Neural progenitor cell (in vitro differentiated cells): ENCODE measurements at regions not wholly inside any gene's neighbourhood (a gene's known extent, or its start where the extent isn't known, plus 50 kb on each side); places are given as distances from the start of the nearest gene placed in this dataset.

Experiments used
- DNase-seq: peaks from one replicate; pipeline ENCODE4 v3.0.0-alpha.2; 2016; ENCODE audit warnings: low spot score
- H2AFZ ChIP-seq: fragments of 200-600 bp; sonication (generic); replicated peaks from 2 replicates; pipeline ENCODE4 v1.6.1; 2016; ENCODE audit warnings: antibody characterized with exemption
- H3F3A ChIP-seq: fragments of 200-600 bp; sonication (generic); 2 replicates; pipeline ENCODE4 v1.6.1; 2016; ENCODE audit warnings: antibody characterized with exemption, low read depth
- H3K27ac ChIP-seq: fragments of 200-600 bp; sonication (generic); 2 replicates; pipeline ENCODE4 v1.5.1; 2016; ENCODE audit warnings: mild to moderate bottlenecking
- H3K27me3 ChIP-seq: fragments of 200-600 bp; sonication (generic); 2 replicates; pipeline ENCODE4 v1.6.1; 2016; ENCODE audit warnings: mild to moderate bottlenecking, moderate library complexity
- H3K36me3 ChIP-seq: fragments of 200-600 bp; sonication (generic); 2 replicates; pipeline ENCODE4 v1.5.1; 2016
- H3K4me1 ChIP-seq: fragments of 200-600 bp; sonication (generic); 2 replicates; pipeline ENCODE4 v1.6.1; 2016; ENCODE audit warnings: mixed run types
- H3K4me2 ChIP-seq: fragments of 200-600 bp; sonication (generic); 2 replicates; pipeline ENCODE4 v1.6.1; 2016
- H3K4me3 ChIP-seq: fragments of 200-600 bp; sonication (generic); 2 replicates; pipeline ENCODE4 v1.5.1; 2016
- H3K79me2 ChIP-seq: fragments of 200-600 bp; sonication (generic); 2 replicates; pipeline ENCODE4 v1.6.1; 2016; ENCODE audit warnings: low read depth
- H3K9ac ChIP-seq: fragments of 200-600 bp; sonication (generic); 2 replicates; pipeline ENCODE4 v1.6.1; 2016
- H3K9me3 ChIP-seq: fragments of 200-600 bp; sonication (generic); 2 replicates; pipeline ENCODE4 v1.5.1; 2016; ENCODE audit warnings: low read depth
- H4K20me1 ChIP-seq: fragments of 200-600 bp; sonication (generic); 2 replicates; pipeline ENCODE4 v1.6.1; 2016; ENCODE audit warnings: low read depth
- H3K27ac Mint-ChIP-seq: 3 replicates; pipeline ENCODE4 v1.8.0; 2021; ENCODE audit warnings: mixed read lengths
- H3K27me3 Mint-ChIP-seq: 2 replicates; pipeline ENCODE4 v1.8.0; 2022; ENCODE audit warnings: low read depth, mild to moderate bottlenecking, inconsistent platforms, moderate library complexity, mixed read lengths; ENCODE audit not compliant: insufficient read depth
- H3K36me3 Mint-ChIP-seq: 3 replicates; pipeline ENCODE4 v1.8.0; 2021; ENCODE audit warnings: mixed read lengths
- H3K4me1 Mint-ChIP-seq: 3 replicates; pipeline ENCODE4 v1.8.0; 2021; ENCODE audit warnings: mixed read lengths
- H3K4me3 Mint-ChIP-seq: 3 replicates; pipeline ENCODE4 v1.8.0; 2021; ENCODE audit warnings: mild to moderate bottlenecking, moderate library complexity, mixed read lengths
- H3K9me3 Mint-ChIP-seq: 3 replicates; pipeline ENCODE4 v1.8.0; 2020; ENCODE audit warnings: mixed read lengths
- CTCF ChIP-seq: fragments of 200-600 bp; sonication (generic); IDR thresholded peaks from 2 replicates; pipeline ENCODE4 v1.5.1; 2017; ENCODE audit warnings: antibody characterized with exemption, mild to moderate bottlenecking
- EZH2 ChIP-seq: fragments of 200-600 bp; sonication (generic); IDR thresholded peaks from 2 replicates; pipeline ENCODE4 v1.6.1; 2017; ENCODE audit warnings: antibody characterized with exemption, mild to moderate bottlenecking, moderate library complexity
- EZH2phosphoT487 ChIP-seq: fragments of 200-600 bp; sonication (generic); IDR thresholded peaks from 2 replicates; pipeline ENCODE4 v1.6.1; 2017; ENCODE audit warnings: antibody characterized with exemption

GRCh38 chr16:79728048-79728922, 127.7 kb upstream of the MAF start:
- DNase-seq: no peak
- no peak overlapping the region for H2AFZ ChIP-seq
- peaks cover 15% of the 10 kb centered on the region for H3F3A ChIP-seq
- Mint-ChIP-seq H3K27me3 (peaks cover 8% of the 10 kb centered on the region), H3K36me3 (no peaks in the 10 kb centered on the region), H3K9me3 (peaks cover 4% of the 10 kb centered on the region), H3K4me1 (peaks cover 15% of the 10 kb centered on the region), H3K4me3 (no peak overlapping the region), H3K27ac (peak overlapping the region; percentile 44)
- H3K4me3 ChIP-seq: no peak overlapping the region
- H4K20me1 ChIP-seq: peaks cover 2% of the 10 kb centered on the region
- no peak overlapping the region for H3K27ac ChIP-seq
- no peak overlapping the region for H3K4me2 ChIP-seq
- no peaks in the 10 kb centered on the region for H3K27me3 ChIP-seq
- H3K9ac ChIP-seq: no peak overlapping the region
- no peaks in the 10 kb centered on the region for H3K79me2 ChIP-seq
- H3K9me3 ChIP-seq: no peaks in the 10 kb centered on the region
- no peaks in the 10 kb centered on the region for H3K36me3 ChIP-seq
- TF ChIP-seq EZH2phosphoT487: no peak
- no peak for TF ChIP-seq CTCF
- TF ChIP-seq EZH2: no peak
- H3K4me1 ChIP-seq: peaks cover 23% of the 10 kb centered on the region

- Mint-ChIP-seq H3K27ac (no peak overlapping the region), H3K4me1 (peaks cover 20% of the 10 kb centered on the region)
Measured at GRCh38 chr16:79726902-79727301, 126.4 kb upstream of the MAF start.

GRCh38 chr16:79725051-79725450, 124.5 kb upstream of the MAF start:
- Histone ChIP-seq H2AFZ (no peak overlapping the region), H3K9ac (no peak overlapping the region), H4K20me1 (peaks cover 4% of the 10 kb centered on the region), H3K27ac (no peak overlapping the region), H3F3A (peaks cover 17% of the 10 kb centered on the region), H3K4me3 (no peak overlapping the region), H3K79me2 (no peaks in the 10 kb centered on the region), H3K4me1 (peaks cover 34% of the 10 kb centered on the region), H3K4me2 (no peak overlapping the region), H3K9me3 (no peaks in the 10 kb centered on the region), H3K36me3 (no peaks in the 10 kb centered on the region), H3K27me3 (no peaks in the 10 kb centered on the region)
- TF ChIP-seq EZH2phosphoT487 (no peak), EZH2 (no peak), CTCF (no peak)
- H3K4me3 Mint-ChIP-seq: no peak overlapping the region
- H3K27ac Mint-ChIP-seq: peak overlapping the region; percentile 27
- no peak for DNase-seq
- H3K4me1 Mint-ChIP-seq: peaks cover 20% of the 10 kb centered on the region
- peaks cover 18% of the 10 kb centered on the region for H3K27me3 Mint-ChIP-seq
- H3K9me3 Mint-ChIP-seq: peaks cover 4% of the 10 kb centered on the region
- peaks cover 3% of the 10 kb centered on the region for H3K36me3 Mint-ChIP-seq

More at GRCh38 chr16:79726902-79727301, 126.4 kb upstream of the MAF start:
- DNase-seq: no peak
- Histone ChIP-seq H3K4me3 (no peak overlapping the region), H3F3A (peaks cover 17% of the 10 kb centered on the region), H3K36me3 (no peaks in the 10 kb centered on the region), H3K9ac (no peak overlapping the region), H3K4me2 (no peak overlapping the region), H4K20me1 (peaks cover 4% of the 10 kb centered on the region), H2AFZ (no peak overlapping the region), H3K4me1 (peaks cover 25% of the 10 kb centered on the region), H3K27me3 (no peaks in the 10 kb centered on the region), H3K9me3 (no peaks in the 10 kb centered on the region), H3K27ac (no peak overlapping the region), H3K79me2 (no peaks in the 10 kb centered on the region)
- TF ChIP-seq EZH2phosphoT487 (no peak), CTCF (no peak), EZH2 (no peak)
- H3K9me3 Mint-ChIP-seq: peaks cover 8% of the 10 kb centered on the region
- peaks cover 3% of the 10 kb centered on the region for H3K36me3 Mint-ChIP-seq
- no peak overlapping the region for H3K4me3 Mint-ChIP-seq
- peaks cover 13% of the 10 kb centered on the region for H3K27me3 Mint-ChIP-seq
